ENCODE measurements at regions not wholly inside any gene's neighbourhood (a gene's known extent, or its start where the extent isn't known, plus 50 kb on each side); places are given as distances from the start of the nearest gene placed in this dataset.

GRCh38 chr12:82015623-82016347 is 256.6 kb upstream of the PPFIA2 start:
- DNase-seq (peak; percentile 17 to 49), FAIRE-seq (no peak)
- no peak overlapping the region for H3K4me3 ChIP-seq (ENCODE audit: low read depth in 1 of 3, low read length in 3 of 3)
- peak overlapping the region in 1 of 3 donors; percentile 59 for H3K27ac ChIP-seq (ENCODE audit: low read depth in 1 of 3, low read length in 2 of 3)
- peaks cover 0 to 20% of the 10 kb centered on the region in 2 donors for H3K9me3 ChIP-seq (ENCODE audit: control insufficient read depth in 2 of 2, insufficient read depth in 1 of 2, low read depth in 1 of 2, low read length in 1 of 2)
- 79 to 89% (median 82%) methylated on average over 1 of the region's 1 CpG for WGBS, 3 donors
- peaks cover 0 to 8% (median 0%) of the 10 kb centered on the region in 3 donors for H3K4me1 ChIP-seq (ENCODE audit: control insufficient read depth in 3 of 3, insufficient read depth in 2 of 3, low read depth in 1 of 3, low read length in 2 of 3)
- H3K36me3 ChIP-seq (ENCODE audit: control insufficient read depth in 3 of 3, insufficient read depth in 2 of 3, low read depth in 1 of 3, low read length in 3 of 3): no peaks in the 10 kb centered on the region
- no peaks in the 10 kb centered on the region for H3K27me3 ChIP-seq (ENCODE audit: control insufficient read depth in 3 of 3, insufficient read depth in 3 of 3, low read length in 3 of 3)

- Histone ChIP-seq H3K27ac (ENCODE audit: low read depth in 1 of 3, low read length in 2 of 3) (no peak overlapping the region), H3K27me3 (ENCODE audit: control insufficient read depth in 3 of 3, insufficient read depth in 3 of 3, low read length in 3 of 3) (no peaks in the 10 kb centered on the region), H3K4me3 (ENCODE audit: low read depth in 1 of 3, low read length in 3 of 3) (no peak overlapping the region), H3K36me3 (ENCODE audit: control insufficient read depth in 3 of 3, insufficient read depth in 2 of 3, low read depth in 1 of 3, low read length in 3 of 3) (no peaks in the 10 kb centered on the region), H3K9me3 (ENCODE audit: control insufficient read depth in 2 of 2, insufficient read depth in 1 of 2, low read depth in 1 of 2, low read length in 1 of 2) (peaks cover 0 to 5% of the 10 kb centered on the region in 2 donors), H3K4me1 (ENCODE audit: control insufficient read depth in 3 of 3, insufficient read depth in 2 of 3, low read depth in 1 of 3, low read length in 2 of 3) (peaks cover 0 to 8% (median 0%) of the 10 kb centered on the region in 3 donors)
- DNase-seq (no peak), FAIRE-seq (no peak)
- WGBS, 3 donors: 85 to 89% (median 85%) methylated on average over 4 of the region's 4 CpGs
These were observed 253.0 kb upstream of the PPFIA2 start for GRCh38 chr12:82012176-82012575.

GRCh38 chr12:82009524-82009923 is 250.4 kb upstream of the PPFIA2 start:
- Histone ChIP-seq H3K4me1 (ENCODE audit: control insufficient read depth in 3 of 3, insufficient read depth in 2 of 3, low read depth in 1 of 3, low read length in 2 of 3) (no peaks in the 10 kb centered on the region), H3K36me3 (ENCODE audit: control insufficient read depth in 3 of 3, insufficient read depth in 2 of 3, low read depth in 1 of 3, low read length in 3 of 3) (no peaks in the 10 kb centered on the region), H3K27me3 (ENCODE audit: control insufficient read depth in 3 of 3, insufficient read depth in 3 of 3, low read length in 3 of 3) (no peaks in the 10 kb centered on the region), H3K4me3 (ENCODE audit: low read depth in 1 of 3, low read length in 3 of 3) (no peak overlapping the region), H3K9me3 (ENCODE audit: control insufficient read depth in 2 of 2, insufficient read depth in 1 of 2, low read depth in 1 of 2, low read length in 1 of 2) (no peaks in the 10 kb centered on the region), H3K27ac (ENCODE audit: low read depth in 1 of 3, low read length in 2 of 3) (no peak overlapping the region)
- WGBS, 3 donors: 58 to 74% (median 70%) methylated on average over 2 of the region's 2 CpGs
- FAIRE-seq (no peak), DNase-seq (no peak)

GRCh38 chr12:82008251-82008650 is 249.1 kb upstream of the PPFIA2 start:
- no peak for DNase-seq

GRCh38 chr12:81998761-81999378 is 239.7 kb upstream of the PPFIA2 start:
- 65 to 80% (median 67%) methylated on average over 2 of the region's 2 CpGs for WGBS, 3 donors
- FAIRE-seq: no peak

More at GRCh38 chr12:82008251-82008650, 249.1 kb upstream of the PPFIA2 start:
- H3K4me3 ChIP-seq (ENCODE audit: low read depth in 1 of 3, low read length in 3 of 3): no peak overlapping the region
- WGBS, 3 donors: 81 to 97% (median 93%) methylated on average over 1 of the region's 1 CpG
- no peaks in the 10 kb centered on the region for H3K36me3 ChIP-seq (ENCODE audit: control insufficient read depth in 3 of 3, insufficient read depth in 2 of 3, low read depth in 1 of 3, low read length in 3 of 3)
- no peaks in the 10 kb centered on the region for H3K9me3 ChIP-seq (ENCODE audit: control insufficient read depth in 2 of 2, insufficient read depth in 1 of 2, low read depth in 1 of 2, low read length in 1 of 2)
- no peak overlapping the region for H3K27ac ChIP-seq (ENCODE audit: low read depth in 1 of 3, low read length in 2 of 3)
- no peak for FAIRE-seq
- H3K27me3 ChIP-seq (ENCODE audit: control insufficient read depth in 3 of 3, insufficient read depth in 3 of 3, low read length in 3 of 3): no peaks in the 10 kb centered on the region
- H3K4me1 ChIP-seq (ENCODE audit: control insufficient read depth in 3 of 3, insufficient read depth in 2 of 3, low read depth in 1 of 3, low read length in 2 of 3): no peaks in the 10 kb centered on the region

DNA sequence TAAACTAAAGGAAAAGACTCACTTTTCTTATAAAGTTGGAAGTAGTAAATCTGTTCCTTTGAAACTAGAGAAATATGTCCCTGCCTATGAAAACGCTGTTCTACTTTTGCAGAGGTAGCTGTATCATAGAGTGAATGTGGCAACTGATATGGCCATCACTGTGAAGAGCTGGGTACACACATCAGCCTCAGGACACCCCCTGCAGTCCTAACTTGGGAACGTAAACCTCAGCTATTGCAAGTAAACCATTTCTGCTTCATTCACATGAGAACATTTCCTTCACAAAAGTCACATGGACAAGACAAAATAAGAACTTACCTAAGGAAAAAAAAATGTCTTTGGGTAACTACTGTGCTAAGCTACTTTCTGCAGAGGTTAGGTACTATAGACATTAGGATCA is 233.3 kb upstream of the PPFIA2 start:
- no peaks in the 10 kb centered on the region for H3K36me3 ChIP-seq (ENCODE audit: control insufficient read depth in 3 of 3, insufficient read depth in 2 of 3, low read depth in 1 of 3, low read length in 3 of 3)

More at GRCh38 chr12:81998761-81999378, 239.7 kb upstream of the PPFIA2 start:
- no peak overlapping the region for H3K4me3 ChIP-seq (ENCODE audit: low read depth in 1 of 3, low read length in 3 of 3)
- peaks cover 0 to 9% of the 10 kb centered on the region in 2 donors for H3K9me3 ChIP-seq (ENCODE audit: control insufficient read depth in 2 of 2, insufficient read depth in 1 of 2, low read depth in 1 of 2, low read length in 1 of 2)
- H3K36me3 ChIP-seq (ENCODE audit: control insufficient read depth in 3 of 3, insufficient read depth in 2 of 3, low read depth in 1 of 3, low read length in 3 of 3): no peaks in the 10 kb centered on the region
- no peak overlapping the region for H3K27ac ChIP-seq (ENCODE audit: low read depth in 1 of 3, low read length in 2 of 3)
- no peak for DNase-seq
- no peaks in the 10 kb centered on the region for H3K27me3 ChIP-seq (ENCODE audit: control insufficient read depth in 3 of 3, insufficient read depth in 3 of 3, low read length in 3 of 3)
- no peaks in the 10 kb centered on the region for H3K4me1 ChIP-seq (ENCODE audit: control insufficient read depth in 3 of 3, insufficient read depth in 2 of 3, low read depth in 1 of 3, low read length in 2 of 3)

GRCh38 chr12:81991868-81992267 is 232.7 kb upstream of the PPFIA2 start:
- Histone ChIP-seq H3K4me3 (ENCODE audit: low read depth in 1 of 3, low read length in 3 of 3) (no peak overlapping the region), H3K9me3 (ENCODE audit: control insufficient read depth in 2 of 2, insufficient read depth in 1 of 2, low read depth in 1 of 2, low read length in 1 of 2) (no peaks in the 10 kb centered on the region), H3K27ac (ENCODE audit: low read depth in 1 of 3, low read length in 2 of 3) (no peak overlapping the region), H3K27me3 (ENCODE audit: control insufficient read depth in 3 of 3, insufficient read depth in 3 of 3, low read length in 3 of 3) (no peaks in the 10 kb centered on the region), H3K4me1 (ENCODE audit: control insufficient read depth in 3 of 3, insufficient read depth in 2 of 3, low read depth in 1 of 3, low read length in 2 of 3) (peaks cover 0 to 5% (median 0%) of the 10 kb centered on the region in 3 donors), H3K36me3 (ENCODE audit: control insufficient read depth in 3 of 3, insufficient read depth in 2 of 3, low read depth in 1 of 3, low read length in 3 of 3) (no peaks in the 10 kb centered on the region)
- no peak for DNase-seq
- FAIRE-seq: no peak

More for the DNA sequence above, 233.3 kb upstream of the PPFIA2 start:
- no peaks in the 10 kb centered on the region for H3K27me3 ChIP-seq (ENCODE audit: control insufficient read depth in 3 of 3, insufficient read depth in 3 of 3, low read length in 3 of 3)
- H3K4me1 ChIP-seq (ENCODE audit: control insufficient read depth in 3 of 3, insufficient read depth in 2 of 3, low read depth in 1 of 3, low read length in 2 of 3): peaks cover 0 to 5% (median 0%) of the 10 kb centered on the region in 3 donors
- no peak overlapping the region for H3K27ac ChIP-seq (ENCODE audit: low read depth in 1 of 3, low read length in 2 of 3)
- 52 to 71% (median 68%) methylated on average over 2 of the region's 2 CpGs for WGBS, 3 donors
- no peak overlapping the region for H3K4me3 ChIP-seq (ENCODE audit: low read depth in 1 of 3, low read length in 3 of 3)
- peak; percentile 10 to 31 for DNase-seq
- FAIRE-seq: no peak
- peaks cover 0 to 5% of the 10 kb centered on the region in 2 donors for H3K9me3 ChIP-seq (ENCODE audit: control insufficient read depth in 2 of 2, insufficient read depth in 1 of 2, low read depth in 1 of 2, low read length in 1 of 2)

DNA sequence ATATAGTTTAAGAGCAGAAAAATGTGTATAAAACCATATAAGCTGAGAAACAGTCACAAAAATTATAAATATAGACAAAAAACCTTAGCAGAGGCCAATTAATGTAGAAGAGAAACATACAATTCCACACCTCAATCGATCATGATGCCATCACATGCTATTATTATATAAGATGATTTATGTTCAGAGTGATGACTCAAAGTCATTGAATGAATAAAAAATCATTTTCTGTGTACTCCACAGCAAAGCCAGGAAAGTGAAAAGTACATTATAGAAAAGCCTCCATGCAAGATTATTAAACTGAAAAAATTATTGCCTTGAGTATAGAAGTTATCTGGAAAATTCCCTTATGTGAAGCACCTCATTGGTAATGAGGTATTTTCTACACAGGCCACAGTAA is 229.2 kb upstream of the PPFIA2 start:
- no peak overlapping the region for H3K27ac ChIP-seq (ENCODE audit: low read depth in 1 of 3, low read length in 2 of 3)
- H3K4me3 ChIP-seq (ENCODE audit: low read depth in 1 of 3, low read length in 3 of 3): no peak overlapping the region
- no peaks in the 10 kb centered on the region for H3K9me3 ChIP-seq (ENCODE audit: control insufficient read depth in 2 of 2, insufficient read depth in 1 of 2, low read depth in 1 of 2, low read length in 1 of 2)
- H3K36me3 ChIP-seq (ENCODE audit: control insufficient read depth in 3 of 3, insufficient read depth in 2 of 3, low read depth in 1 of 3, low read length in 3 of 3): no peaks in the 10 kb centered on the region
- WGBS, 3 donors: 84 to 97% (median 94%) methylated on average over 1 of the region's 1 CpG
- DNase-seq: no peak
- H3K27me3 ChIP-seq (ENCODE audit: control insufficient read depth in 3 of 3, insufficient read depth in 3 of 3, low read length in 3 of 3): no peaks in the 10 kb centered on the region
- no peak for FAIRE-seq
- H3K4me1 ChIP-seq (ENCODE audit: control insufficient read depth in 3 of 3, insufficient read depth in 2 of 3, low read depth in 1 of 3, low read length in 2 of 3): peaks cover 0 to 5% (median 0%) of the 10 kb centered on the region in 3 donors

Measured in small intestine (tissue), 7 donors.